K562 (cell line): ENCODE measurements at regions not wholly inside any gene's neighbourhood (a gene's known extent, or its start where the extent isn't known, plus 50 kb on each side); places are given as distances from the start of the nearest gene placed in this dataset.

Experiments
- EP300 ChIP-seq: IDR thresholded peaks from 2 replicates; pipeline ENCODE4 v1.6.1; 2012; ENCODE audit warnings: low read length, improper control_type of control experiment
- GATAD2A ChIP-seq: fragments of 450-650 bp; IDR thresholded peaks from 2 replicates; pipeline ENCODE4 v1.6.1; 2017
- LCOR ChIP-seq: sonication (generic); formaldehyde crosslinking; IDR thresholded peaks from 2 replicates; pipeline ENCODE4 v1.8.0; 2022; ENCODE audit warnings: mild to moderate bottlenecking, missing genetic modification reagents
- MTA3 ChIP-seq: fragments of 450-650 bp; formaldehyde crosslinking; IDR thresholded peaks from 2 replicates; pipeline ENCODE4 v1.6.1; 2017; ENCODE audit warnings: mild to moderate bottlenecking, borderline replicate concordance
- POLR2A ChIP-seq: fragments of 450-650 bp; conservative IDR thresholded peaks from 2 replicates; pipeline ENCODE4 v1.6.1; 2016
- SMARCB1 ChIP-seq: IDR thresholded peaks from 2 replicates; pipeline ENCODE4 v1.6.1; 2011; ENCODE audit warnings: improper control_type of control experiment, low read depth; ENCODE audit not compliant: insufficient read length
- ZNF436 ChIP-seq: fragments of 250-450, 450-650 bp; sonication (Bioruptor Pico); formaldehyde crosslinking; IDR thresholded peaks from 2 replicates; pipeline ENCODE4 v1.7.0; 2020; ENCODE audit warnings: mild to moderate bottlenecking
- TF ChIP-seq, protein P1 (sequence below): fragments of 450-650 bp; IDR thresholded peaks from 2 replicates; pipeline ENCODE4 v1.6.1; 2016; ENCODE audit warnings: low read depth

DNA sequence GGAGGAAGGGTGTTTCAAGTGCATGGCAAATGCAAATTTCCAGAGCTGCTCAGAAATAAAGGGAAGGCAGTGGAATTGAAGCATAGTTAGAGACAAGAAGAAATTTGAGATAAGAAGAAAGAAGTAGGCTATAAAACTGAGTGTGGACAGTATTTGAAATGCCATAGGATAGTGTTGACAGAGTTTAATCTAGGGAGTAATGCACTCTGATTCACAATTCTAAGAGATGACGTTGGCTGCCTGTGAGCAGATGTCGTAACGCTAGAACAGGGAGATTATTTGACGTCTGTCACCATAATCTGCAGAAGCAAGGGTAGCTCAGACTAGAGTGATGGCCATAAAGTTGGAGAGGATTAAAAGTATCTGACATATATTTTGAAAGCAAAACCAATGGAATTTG lies 389.9 kb upstream of the KIRREL3 start:
- TF ChIP-seq EP300, result no peak
- TF ChIP-seq SMARCB1, result no peak
- TF ChIP-seq LCOR (CRISPR knock-in tag), result no peak
- no peak for TF ChIP-seq GATAD2A
- no peak for TF ChIP-seq ZNF436 (CRISPR knock-in tag)
- TF ChIP-seq, protein P1, sequence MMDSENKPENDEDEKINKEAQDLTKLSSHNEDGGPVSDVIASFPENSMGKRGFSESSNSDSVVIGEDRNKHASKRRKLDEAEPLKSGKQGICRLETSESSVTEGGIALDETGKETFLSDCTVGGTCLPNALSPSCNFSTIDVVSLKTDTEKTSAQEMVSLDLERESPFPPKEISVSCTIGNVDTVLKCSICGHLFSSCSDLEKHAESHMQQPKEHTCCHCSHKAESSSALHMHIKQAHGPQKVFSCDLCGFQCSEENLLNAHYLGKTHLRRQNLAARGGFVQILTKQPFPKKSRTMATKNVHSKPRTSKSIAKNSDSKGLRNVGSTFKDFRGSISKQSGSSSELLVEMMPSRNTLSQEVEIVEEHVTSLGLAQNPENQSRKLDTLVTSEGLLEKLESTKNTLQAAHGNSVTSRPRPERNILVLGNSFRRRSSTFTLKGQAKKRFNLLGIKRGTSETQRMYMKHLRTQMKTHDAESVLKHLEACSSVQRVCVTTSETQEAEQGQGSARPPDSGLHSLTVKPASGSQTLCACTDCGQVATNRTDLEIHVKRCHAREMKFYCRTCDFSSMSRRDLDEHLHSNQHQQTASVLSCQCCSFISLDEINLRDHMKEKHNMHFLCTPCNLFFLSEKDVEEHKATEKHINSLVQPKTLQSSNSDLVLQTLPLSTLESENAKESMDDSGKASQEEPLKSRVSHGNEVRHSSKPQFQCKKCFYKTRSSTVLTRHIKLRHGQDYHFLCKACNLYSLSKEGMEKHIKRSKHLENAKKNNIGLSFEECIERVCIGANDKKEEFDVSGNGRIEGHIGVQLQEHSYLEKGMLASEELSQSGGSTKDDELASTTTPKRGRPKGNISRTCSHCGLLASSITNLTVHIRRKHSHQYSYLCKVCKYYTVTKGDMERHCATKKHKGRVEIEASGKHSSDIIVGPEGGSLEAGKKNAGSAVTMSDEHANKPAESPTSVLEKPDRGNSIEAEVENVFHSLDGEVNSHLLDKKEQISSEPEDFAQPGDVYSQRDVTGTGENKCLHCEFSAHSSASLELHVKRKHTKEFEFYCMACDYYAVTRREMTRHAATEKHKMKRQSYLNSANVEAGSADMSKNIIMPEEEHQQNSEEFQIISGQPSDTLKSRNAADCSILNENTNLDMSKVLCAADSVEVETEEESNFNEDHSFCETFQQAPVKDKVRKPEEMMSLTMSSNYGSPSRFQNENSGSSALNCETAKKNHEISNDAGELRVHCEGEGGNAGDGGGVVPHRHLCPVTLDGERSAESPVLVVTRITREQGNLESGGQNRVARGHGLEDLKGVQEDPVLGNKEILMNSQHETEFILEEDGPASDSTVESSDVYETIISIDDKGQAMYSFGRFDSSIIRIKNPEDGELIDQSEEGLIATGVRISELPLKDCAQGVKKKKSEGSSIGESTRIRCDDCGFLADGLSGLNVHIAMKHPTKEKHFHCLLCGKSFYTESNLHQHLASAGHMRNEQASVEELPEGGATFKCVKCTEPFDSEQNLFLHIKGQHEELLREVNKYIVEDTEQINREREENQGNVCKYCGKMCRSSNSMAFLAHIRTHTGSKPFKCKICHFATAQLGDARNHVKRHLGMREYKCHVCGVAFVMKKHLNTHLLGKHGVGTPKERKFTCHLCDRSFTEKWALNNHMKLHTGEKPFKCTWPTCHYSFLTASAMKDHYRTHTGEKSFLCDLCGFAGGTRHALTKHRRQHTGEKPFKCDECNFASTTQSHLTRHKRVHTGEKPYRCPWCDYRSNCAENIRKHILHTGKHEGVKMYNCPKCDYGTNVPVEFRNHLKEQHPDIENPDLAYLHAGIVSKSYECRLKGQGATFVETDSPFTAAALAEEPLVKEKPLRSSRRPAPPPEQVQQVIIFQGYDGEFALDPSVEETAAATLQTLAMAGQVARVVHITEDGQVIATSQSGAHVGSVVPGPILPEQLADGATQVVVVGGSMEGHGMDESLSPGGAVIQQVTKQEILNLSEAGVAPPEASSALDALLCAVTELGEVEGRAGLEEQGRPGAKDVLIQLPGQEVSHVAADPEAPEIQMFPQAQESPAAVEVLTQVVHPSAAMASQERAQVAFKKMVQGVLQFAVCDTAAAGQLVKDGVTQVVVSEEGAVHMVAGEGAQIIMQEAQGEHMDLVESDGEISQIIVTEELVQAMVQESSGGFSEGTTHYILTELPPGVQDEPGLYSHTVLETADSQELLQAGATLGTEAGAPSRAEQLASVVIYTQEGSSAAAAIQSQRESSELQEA, result no peak
- no peak for TF ChIP-seq POLR2A
- TF ChIP-seq MTA3, result no peak
